ENCODE measurements at regions not wholly inside any gene's neighbourhood (a gene's known extent, or its start where the extent isn't known, plus 50 kb on each side); places are given as distances from the start of the nearest gene placed in this dataset.

- no peak for DNase-seq
Measured at GRCh38 chr9:106560540-106560939, 302.4 kb upstream of the ZNF462 start.

GRCh38 chr9:106575823-106576222 is 287.1 kb upstream of the ZNF462 start:
- no peak for DNase-seq

GRCh38 chr9:106576232-106576760 is 286.7 kb upstream of the ZNF462 start:
- DNase-seq = no peak

- DNase-seq = no peak
Measured at GRCh38 chr9:106577121-106577520, 285.8 kb upstream of the ZNF462 start.

- peak; percentile 30 for DNase-seq
Measured at GRCh38 chr9:106580546-106580945, 282.4 kb upstream of the ZNF462 start.

GRCh38 chr9:106581973-106582372 is 281.0 kb upstream of the ZNF462 start:
- no peak for DNase-seq

GRCh38 chr9:106583751-106584150 is 279.2 kb upstream of the ZNF462 start:
- no peak for DNase-seq

GRCh38 chr9:106587042-106587441 is 275.9 kb upstream of the ZNF462 start:
- no peak for DNase-seq

- DNase-seq = no peak
Measured at GRCh38 chr9:106588626-106589025, 274.3 kb upstream of the ZNF462 start.

- no peak for DNase-seq
Measured at GRCh38 chr9:106590759-106591505, 272.0 kb upstream of the ZNF462 start.

GRCh38 chr9:106593201-106593600 is 269.8 kb upstream of the ZNF462 start:
- no peak for DNase-seq

- DNase-seq = no peak
Measured at GRCh38 chr9:106596984-106597383, 266.0 kb upstream of the ZNF462 start.

- DNase-seq = no peak
Measured at GRCh38 chr9:106600955-106601560, 261.9 kb upstream of the ZNF462 start.

- DNase-seq = no peak
Measured at GRCh38 chr9:106602344-106602743, 260.6 kb upstream of the ZNF462 start.

- no peak for DNase-seq
Measured at GRCh38 chr9:106613250-106613737, 249.7 kb upstream of the ZNF462 start.

- DNase-seq = no peak
Measured at GRCh38 chr9:106615118-106615889, 247.7 kb upstream of the ZNF462 start.

GRCh38 chr9:106616026-106616425 is 246.9 kb upstream of the ZNF462 start:
- no peak for DNase-seq

- DNase-seq = no peak
Measured at GRCh38 chr9:106616851-106617345, 246.1 kb upstream of the ZNF462 start.

GRCh38 chr9:106619211-106619610 is 243.8 kb upstream of the ZNF462 start:
- no peak for DNase-seq

GRCh38 chr9:106620081-106620480 is 242.9 kb upstream of the ZNF462 start:
- DNase-seq = no peak

GRCh38 chr9:106620866-106621265 is 242.1 kb upstream of the ZNF462 start:
- DNase-seq = no peak

GRCh38 chr9:106621313-106622163 is 241.4 kb upstream of the ZNF462 start:
- no peak for DNase-seq

GRCh38 chr9:106622164-106622487 is 240.8 kb upstream of the ZNF462 start:
- DNase-seq = no peak
